Dermis microvascular lymphatic vessel endothelial cell (primary cell): ENCODE measurements at regions not wholly inside any gene's neighbourhood (a gene's known extent, or its start where the extent isn't known, plus 50 kb on each side); places are given as distances from the start of the nearest gene placed in this dataset.

Experiments
- DNase-seq, 2 donors: peaks; one replicate each; pipeline versions ENCODE4 v3.0.0 to v3.0.0-alpha.2; 2010; ENCODE audit warnings: low read depth in 2 of 2

- no peak for DNase-seq
These were observed 1080.7 kb downstream of the GRIK2 start for GRCh38 chr6:102474041-102474807.

DNA sequence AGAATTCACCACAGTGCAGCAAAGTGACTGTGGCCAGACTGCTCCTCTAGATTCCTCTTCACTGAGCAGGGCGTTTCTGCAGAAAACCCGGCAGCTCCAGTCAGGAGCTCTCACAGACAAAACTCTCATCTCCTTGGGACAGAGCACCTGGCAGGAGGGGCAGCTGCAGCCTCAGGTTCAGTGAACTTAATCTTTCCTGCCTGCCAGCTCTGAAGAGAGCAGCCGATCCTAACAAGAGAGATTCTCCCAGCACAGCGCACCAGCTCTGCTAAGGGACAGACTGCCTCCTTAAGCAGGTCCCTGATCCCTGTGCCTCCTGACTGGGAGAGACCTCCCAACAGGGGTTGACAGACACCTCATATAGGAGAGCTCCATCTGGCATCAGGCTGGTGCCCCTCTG is 1065.5 kb downstream of the GRIK2 start:
- DNase-seq = no peak

DNA sequence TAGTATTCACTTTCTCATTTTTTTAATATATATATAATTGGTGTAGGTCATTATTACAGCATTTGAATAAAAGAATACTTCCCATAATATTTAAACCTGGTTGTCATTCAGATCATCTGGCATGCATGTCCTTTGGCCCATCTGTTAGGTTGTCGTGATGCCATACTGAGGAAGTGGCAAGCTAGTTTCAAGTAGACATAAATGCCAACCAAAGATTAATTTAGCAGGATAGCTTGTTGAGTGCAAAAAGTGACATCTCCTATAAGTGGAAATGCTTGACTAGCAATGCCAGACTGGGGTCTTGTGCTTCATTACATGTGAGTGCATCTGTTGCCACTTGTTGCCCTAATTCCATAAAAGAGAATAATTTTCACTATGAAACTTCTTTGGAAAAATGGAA is 1044.7 kb downstream of the GRIK2 start:
- no peak for DNase-seq

DNA sequence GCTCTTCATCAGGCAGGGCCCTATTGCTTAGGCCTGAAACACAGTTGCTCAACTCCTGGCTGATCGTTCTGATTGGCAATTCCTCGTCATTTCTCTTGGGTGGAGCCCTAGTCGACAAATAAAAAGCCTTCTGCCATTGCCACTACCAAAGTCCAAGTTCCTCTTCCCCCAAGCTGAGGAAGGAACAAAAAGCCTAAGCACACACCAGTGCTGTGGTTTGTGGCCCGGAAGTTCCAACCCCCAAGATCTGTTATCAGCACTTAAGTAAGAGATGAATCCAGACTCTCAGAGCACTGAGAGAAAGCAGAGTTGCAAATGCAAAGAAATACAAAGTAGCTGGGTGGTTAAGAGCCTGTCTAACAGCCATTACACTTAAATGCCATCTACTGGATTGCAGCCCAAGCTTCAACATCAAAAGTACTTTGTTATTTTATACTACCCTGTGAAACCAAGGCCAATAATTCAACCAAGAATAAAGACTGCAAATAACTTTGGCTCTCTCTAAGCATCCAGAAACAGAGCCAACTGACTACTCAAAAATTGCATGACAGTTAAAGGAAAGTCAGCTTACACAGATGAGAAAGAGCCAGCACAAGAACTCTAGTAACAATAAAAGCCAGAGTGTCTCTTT is 1024.0 kb downstream of the GRIK2 start:
- DNase-seq = no peak

- no peak for DNase-seq
These were observed 1022.4 kb downstream of the GRIK2 start for GRCh38 chr6:102415891-102416290.

DNA sequence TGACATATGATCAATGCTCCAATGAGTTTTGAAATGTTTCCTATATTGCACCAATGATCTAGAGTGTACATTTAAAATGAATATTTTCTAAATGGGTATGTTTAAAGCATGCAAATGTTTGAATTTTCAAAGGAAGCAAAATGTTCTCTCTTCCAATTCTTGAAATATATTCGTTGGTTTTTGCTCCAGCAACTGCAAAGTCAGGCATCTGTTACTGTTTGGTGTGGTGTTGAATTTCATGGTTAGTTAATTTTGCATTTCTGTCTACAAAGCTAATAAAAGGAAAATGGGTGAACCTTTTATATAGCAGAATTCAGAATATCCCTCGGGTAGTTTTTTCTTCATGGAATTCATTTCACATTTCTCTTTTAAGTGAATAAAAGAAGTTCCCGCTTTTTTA is 1018.3 kb downstream of the GRIK2 start:
- DNase-seq = no peak

GRCh38 chr6:102407886-102408741 is 1014.6 kb downstream of the GRIK2 start:
- DNase-seq = no peak

- DNase-seq = no peak
These were observed 1012.4 kb downstream of the GRIK2 start for GRCh38 chr6:102405860-102406259.

DNA sequence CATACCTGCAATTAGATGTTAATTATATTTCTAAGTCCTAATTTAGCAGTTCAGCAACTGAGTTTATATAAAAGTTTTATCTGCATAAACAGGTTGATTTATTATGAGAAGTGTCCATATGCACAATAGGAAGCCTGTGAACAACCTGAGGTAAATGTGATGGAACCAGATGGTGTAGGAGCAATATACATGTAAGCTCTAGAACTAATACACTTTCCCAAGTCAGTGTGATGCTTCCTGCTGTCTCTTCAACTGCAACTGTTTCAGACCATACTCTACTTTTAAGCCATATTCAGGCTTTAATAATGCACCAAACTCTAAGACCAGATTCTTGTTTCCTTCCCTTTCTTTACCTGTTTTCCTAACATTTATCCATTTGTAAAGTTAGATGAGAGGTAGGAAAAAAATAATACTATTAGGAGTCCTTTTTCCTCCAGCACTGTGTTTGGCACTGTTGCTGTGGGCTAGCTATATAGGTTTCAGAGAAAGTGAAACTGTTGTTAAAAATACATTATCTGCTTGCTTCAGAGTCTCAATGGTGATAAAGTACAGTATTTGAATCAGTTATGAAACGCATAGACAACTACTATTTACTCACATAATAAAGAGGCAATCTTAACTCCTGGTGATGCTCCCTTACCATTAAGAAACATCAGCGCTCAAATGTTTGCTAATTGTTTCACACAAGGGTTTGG is 1009.3 kb downstream of the GRIK2 start:
- DNase-seq = no peak

GRCh38 chr6:102398788-102399390 is 1005.4 kb downstream of the GRIK2 start:
- DNase-seq = no peak

DNA sequence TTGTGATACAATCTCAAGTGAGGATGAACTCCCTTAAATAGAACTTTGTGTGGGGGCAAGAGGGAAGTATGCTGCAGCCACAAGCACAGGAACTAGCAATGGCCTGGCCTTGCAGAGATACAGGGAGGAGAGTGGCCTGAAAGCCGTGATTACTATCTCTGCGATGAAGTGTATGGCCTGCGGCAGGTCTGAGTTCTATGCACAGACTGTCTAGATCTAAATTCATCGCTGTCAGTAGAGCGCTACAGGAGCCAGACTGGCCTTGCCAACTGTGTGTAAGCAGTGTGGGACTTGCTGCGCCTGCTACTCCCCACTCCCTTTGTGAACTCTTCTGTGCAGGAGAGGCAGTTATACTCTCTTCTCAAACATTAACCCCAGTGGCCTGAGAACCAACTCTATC is 997.0 kb downstream of the GRIK2 start:
- DNase-seq = no peak

DNA sequence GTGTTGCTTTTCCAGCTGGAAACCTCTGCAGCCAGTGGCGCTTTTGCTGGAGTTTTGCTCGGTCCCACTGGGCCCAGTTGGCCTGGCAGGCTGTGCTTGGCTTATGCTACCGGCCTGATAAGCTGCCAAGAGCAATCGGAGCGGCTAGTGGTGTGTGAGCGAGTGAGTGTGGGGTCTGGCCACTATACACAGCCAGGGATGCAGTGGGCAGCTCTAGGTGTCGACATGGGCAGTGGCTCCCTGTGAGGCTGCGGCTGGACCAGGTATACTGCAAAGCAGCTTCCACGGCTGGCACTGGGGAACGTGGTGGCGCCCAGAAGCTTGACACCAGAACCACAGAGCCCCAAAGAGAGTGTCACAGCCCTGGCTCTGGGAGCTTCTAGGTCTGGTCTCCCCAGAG is 996.5 kb downstream of the GRIK2 start:
- no peak for DNase-seq

GRCh38 chr6:102387326-102388033 is 994.0 kb downstream of the GRIK2 start:
- no peak for DNase-seq

- DNase-seq = no peak
These were observed 987.7 kb downstream of the GRIK2 start for GRCh38 chr6:102381203-102381602.

- DNase-seq = no peak
These were observed 962.7 kb downstream of the GRIK2 start for GRCh38 chr6:102356170-102356569.

DNA sequence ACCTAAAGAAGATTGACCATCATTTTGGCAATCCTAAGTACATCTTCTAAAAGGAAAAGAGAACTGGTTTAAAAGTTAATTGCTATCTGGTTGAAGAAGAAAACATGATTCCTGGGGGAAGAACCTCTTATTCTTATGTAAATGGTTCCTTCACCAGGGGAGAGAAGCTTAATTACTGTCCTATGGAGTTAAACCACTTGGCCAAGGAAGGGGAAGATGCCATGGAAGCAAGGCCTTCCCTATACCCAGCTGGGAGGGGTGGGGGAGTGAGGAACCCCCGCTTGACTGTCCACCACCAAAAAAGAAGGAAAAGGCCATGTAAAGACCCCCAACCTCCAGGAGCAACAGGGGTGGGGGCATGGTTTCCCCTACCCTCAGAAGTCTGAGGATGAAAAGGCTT is 962.1 kb downstream of the GRIK2 start:
- DNase-seq = no peak

GRCh38 chr6:102352552-102352951 is 959.0 kb downstream of the GRIK2 start:
- DNase-seq = no peak

DNA sequence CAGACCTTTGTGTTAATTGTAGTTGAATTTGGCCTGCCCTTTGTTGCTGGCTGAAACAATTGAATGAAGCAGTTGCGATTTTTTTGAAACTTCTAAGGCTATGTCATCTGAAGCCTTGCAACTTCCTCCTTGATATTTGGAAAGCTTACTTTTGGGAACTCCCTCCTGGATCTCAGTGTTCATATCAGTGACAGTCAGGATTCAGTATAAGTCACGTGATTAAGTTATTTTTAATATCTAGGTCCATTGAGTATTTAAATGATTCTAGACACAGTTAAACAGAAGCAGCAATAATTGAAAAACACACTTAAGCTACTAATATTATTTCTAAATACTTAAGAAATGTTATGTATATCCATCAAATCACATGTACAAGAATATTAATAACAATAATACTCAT is 951.3 kb downstream of the GRIK2 start:
- DNase-seq = no peak

DNA sequence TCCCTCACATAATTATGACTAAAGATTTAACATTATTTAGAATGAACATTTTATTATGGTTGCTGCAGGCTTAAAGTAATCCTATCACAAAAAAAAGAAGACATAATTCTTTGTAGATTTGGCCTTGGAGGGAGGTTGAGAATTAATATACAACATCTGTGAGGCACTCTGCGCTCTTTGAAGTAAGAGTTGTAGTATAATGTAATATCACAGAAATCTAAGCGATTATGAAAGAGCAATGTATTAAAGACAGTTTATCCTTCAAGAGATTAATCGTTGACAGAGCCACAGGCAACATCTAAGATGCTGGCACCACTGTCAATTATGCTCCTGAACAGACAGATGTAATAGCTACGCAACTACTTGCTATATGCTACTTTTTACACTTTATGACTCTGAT is 946.8 kb downstream of the GRIK2 start:
- no peak for DNase-seq

DNA sequence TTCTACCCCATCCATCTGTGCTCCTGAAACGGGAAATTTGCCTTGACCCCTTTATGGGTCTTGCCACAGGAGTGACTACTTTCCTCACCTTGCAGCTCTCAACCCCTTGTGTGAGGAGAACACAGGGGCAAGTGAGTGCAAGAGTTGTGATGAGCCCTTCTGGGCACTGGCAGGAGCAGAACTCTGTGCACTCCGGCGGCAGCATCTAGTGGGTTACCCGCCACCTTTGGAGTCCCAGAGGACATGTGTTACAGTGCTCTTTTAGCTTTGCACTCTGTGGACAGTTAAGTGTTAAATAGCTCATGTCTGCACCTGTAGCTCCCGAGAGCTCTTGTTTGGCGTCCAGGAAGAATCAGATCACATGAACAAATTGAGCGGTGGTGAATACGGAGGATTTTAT is 940.2 kb downstream of the GRIK2 start:
- no peak for DNase-seq

DNA sequence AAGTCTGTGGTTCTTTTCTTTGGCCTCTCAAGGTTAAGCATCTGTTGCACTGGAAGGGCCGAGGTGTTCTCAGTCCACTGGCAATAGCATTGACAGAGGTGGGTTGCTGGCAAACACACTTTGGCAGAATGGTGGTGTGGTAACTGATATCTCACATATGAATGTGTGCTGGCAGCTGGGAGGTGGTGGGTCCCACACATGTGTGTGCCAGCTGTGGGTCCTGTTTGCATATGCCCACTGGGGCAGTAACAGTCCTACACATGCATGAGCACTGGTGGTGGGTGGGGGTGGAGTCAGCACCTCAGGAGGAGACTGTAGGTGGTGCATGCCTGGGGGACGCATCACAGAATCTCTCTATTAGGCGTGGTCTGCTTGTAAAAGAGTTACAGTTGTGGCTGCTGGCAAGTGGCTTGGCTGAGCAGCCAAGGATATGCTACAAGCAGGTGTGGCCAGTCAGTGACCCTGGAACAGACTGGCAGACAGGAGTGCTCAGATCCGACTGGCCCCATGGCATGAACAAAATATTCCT is 934.3 kb downstream of the GRIK2 start:
- DNase-seq = no peak
